PC-9 (cell line): ENCODE measurements at regions not wholly inside any gene's neighbourhood (a gene's known extent, or its start where the extent isn't known, plus 50 kb on each side); places are given as distances from the start of the nearest gene placed in this dataset.
"Not testable (repeated sequence)": the region's sequence is repeated elsewhere in the genome, so short reads cannot be mapped to it uniquely, and the experiment has no call there.

Experiments
- BruUV-seq: library from RNA; stranded (reverse); fragments of 400-500 nt; replicated peaks from 2 replicates; lab custom pipeline; 2021; lab: Mats Ljungman, UMichigan
- CTCF ChIA-PET: fragments of 300-600 bp; sonication (Branson Sonifier 250); formaldehyde crosslinking; loops from one replicate; lab custom pipeline; 2022; ENCODE audit warnings: antibody characterized with exemption; lab: Charles Lee
- POLR2A ChIA-PET: fragments of 300-600 bp; sonication (Branson Sonifier 250); formaldehyde crosslinking; loops from one replicate; lab custom pipeline; 2022; ENCODE audit warnings: antibody characterized with exemption; ENCODE audit not compliant: unreplicated experiment; lab: Charles Lee
- DNase-seq, 2 experiments: peaks; one replicate each; pipeline versions ENCODE4 v3.0.0 to v3.0.0-alpha.2; 2015 to 2022; ENCODE audit warnings: mixed read lengths in 1 of 2
- H2AFZ ChIP-seq: fragments of 200-600 bp; sonication (generic); 2 replicates; pipeline ENCODE4 v1.8.1; 2017; ENCODE audit warnings: antibody characterized with exemption
- H3F3A ChIP-seq: fragments of 200-600 bp; sonication (generic); 2 replicates; pipeline ENCODE4 v1.8.1; 2017; ENCODE audit warnings: antibody characterized with exemption, mild to moderate bottlenecking, low read depth; ENCODE audit not compliant: insufficient read depth
- H3K27ac ChIP-seq: fragments of 200-600 bp; sonication (generic); 2 replicates; pipeline ENCODE4 v1.6.1; 2016; ENCODE audit warnings: mixed run types
- H3K27me3 ChIP-seq: fragments of 200-600 bp; sonication (generic); 2 replicates; pipeline ENCODE4 v1.6.1; 2016; ENCODE audit warnings: low read depth, mixed run types; ENCODE audit not compliant: insufficient read depth
- H3K36me3 ChIP-seq: fragments of 200-600 bp; sonication (generic); 2 replicates; pipeline ENCODE4 v1.6.1; 2016; ENCODE audit warnings: low read depth, mixed run types
- H3K4me1 ChIP-seq: fragments of 200-600 bp; sonication (generic); replicated peaks from 2 replicates; pipeline ENCODE4 v1.6.1; 2016; ENCODE audit warnings: mixed run types; ENCODE audit not compliant: insufficient read depth
- H3K4me2 ChIP-seq: fragments of 200-600 bp; sonication (generic); 2 replicates; pipeline ENCODE4 v1.6.1; 2017; ENCODE audit warnings: mixed run types
- H3K4me3 ChIP-seq: fragments of 200-600 bp; sonication (generic); 2 replicates; pipeline ENCODE4 v1.6.1; 2016; ENCODE audit warnings: mixed run types
- H3K79me2 ChIP-seq: fragments of 200-600 bp; sonication (generic); 2 replicates; pipeline ENCODE4 v1.6.1; 2017; ENCODE audit warnings: low read depth, mixed run types
- H3K9me2 ChIP-seq: fragments of 200-600 bp; sonication (generic); 2 replicates; pipeline ENCODE4 v1.8.1; 2017; ENCODE audit warnings: mild to moderate bottlenecking; ENCODE audit not compliant: insufficient read depth
- H3K9me3 ChIP-seq: fragments of 200-600 bp; sonication (generic); 2 replicates; pipeline ENCODE4 v1.8.1; 2016; ENCODE audit warnings: low read depth; ENCODE audit not compliant: insufficient read depth
- H4K20me1 ChIP-seq: fragments of 200-600 bp; sonication (generic); 2 replicates; pipeline ENCODE4 v1.8.1; 2017; ENCODE audit not compliant: insufficient read depth
- EZH2 ChIP-seq: fragments of 200-600 bp; sonication (generic); IDR thresholded peaks from 2 replicates; pipeline ENCODE4 v1.8.0; 2017; ENCODE audit warnings: antibody characterized with exemption, low read depth
- intact Hi-C: fragments of 100-400 bp; cut with micrococcal nuclease; formaldehyde crosslinking; loops from one replicate; pipeline ENCODE4 v1.10.0; 2022; ENCODE audit not compliant: unreplicated experiment
- TF ChIP-seq, protein P1 (sequence below): fragments of 200-600 bp; sonication (generic); conservative IDR thresholded peaks from 2 replicates; pipeline ENCODE4 v1.6.1; 2017; ENCODE audit warnings: mixed run types, antibody characterized with exemption, mild to moderate bottlenecking, moderate library complexity

GRCh38 chr10:26372513-26373354 lies 65.4 kb upstream of the APBB1IP start:
- Histone ChIP-seq H3K4me2 (no peak overlapping the region), H3F3A (no peaks in the 10 kb centered on the region), H3K79me2 (no peaks in the 10 kb centered on the region), H3K9me2 (no peaks in the 10 kb centered on the region), H2AFZ (no peak overlapping the region), H3K9me3 (no peaks in the 10 kb centered on the region), H3K27ac (no peak overlapping the region), H3K36me3 (no peaks in the 10 kb centered on the region), H3K4me3 (no peak overlapping the region), H3K27me3 (no peaks in the 10 kb centered on the region), H3K4me1 (no peaks in the 10 kb centered on the region), H4K20me1 (no peaks in the 10 kb centered on the region)
- no TSS peak for BruUV-seq
- no peak for DNase-seq
- intact Hi-C loops, result no loop called here
- CTCF ChIA-PET, result interaction anchor here (0.5 kb wide), 1 partner anchor 425 kb away, joined by 9 read pairs; no protein-coding TSS in a partner anchor
- TF ChIP-seq EZH2, result no peak
- TF ChIP-seq, protein P1, sequence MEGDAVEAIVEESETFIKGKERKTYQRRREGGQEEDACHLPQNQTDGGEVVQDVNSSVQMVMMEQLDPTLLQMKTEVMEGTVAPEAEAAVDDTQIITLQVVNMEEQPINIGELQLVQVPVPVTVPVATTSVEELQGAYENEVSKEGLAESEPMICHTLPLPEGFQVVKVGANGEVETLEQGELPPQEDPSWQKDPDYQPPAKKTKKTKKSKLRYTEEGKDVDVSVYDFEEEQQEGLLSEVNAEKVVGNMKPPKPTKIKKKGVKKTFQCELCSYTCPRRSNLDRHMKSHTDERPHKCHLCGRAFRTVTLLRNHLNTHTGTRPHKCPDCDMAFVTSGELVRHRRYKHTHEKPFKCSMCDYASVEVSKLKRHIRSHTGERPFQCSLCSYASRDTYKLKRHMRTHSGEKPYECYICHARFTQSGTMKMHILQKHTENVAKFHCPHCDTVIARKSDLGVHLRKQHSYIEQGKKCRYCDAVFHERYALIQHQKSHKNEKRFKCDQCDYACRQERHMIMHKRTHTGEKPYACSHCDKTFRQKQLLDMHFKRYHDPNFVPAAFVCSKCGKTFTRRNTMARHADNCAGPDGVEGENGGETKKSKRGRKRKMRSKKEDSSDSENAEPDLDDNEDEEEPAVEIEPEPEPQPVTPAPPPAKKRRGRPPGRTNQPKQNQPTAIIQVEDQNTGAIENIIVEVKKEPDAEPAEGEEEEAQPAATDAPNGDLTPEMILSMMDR, result no peak
- POLR2A ChIA-PET, result no interaction called here

DNA sequence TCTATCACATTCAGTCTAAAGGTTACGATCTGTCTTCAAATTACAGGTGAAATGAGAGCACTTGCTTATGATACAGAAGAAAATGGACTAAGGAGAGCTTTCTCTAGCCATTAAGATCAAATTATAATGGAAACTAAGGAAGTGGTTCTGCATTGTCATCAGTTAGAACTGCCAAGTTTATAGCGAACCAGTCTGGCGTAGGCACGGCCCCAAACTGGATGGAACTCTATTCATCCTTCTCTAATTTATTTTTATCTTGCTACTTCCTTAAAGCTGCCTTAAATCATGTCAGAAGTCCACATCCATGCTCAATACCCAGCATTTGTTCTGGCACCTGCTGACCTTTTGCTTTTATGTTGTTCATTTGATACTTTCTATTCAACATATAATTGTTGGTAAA lies 63.7 kb upstream of the APBB1IP start:
- H3K9me3 ChIP-seq, result no peaks in the 10 kb centered on the region
- no peak overlapping the region for H2AFZ ChIP-seq
- intact Hi-C loops, result no loop called here
- TF ChIP-seq, protein P1, result no peak
- TF ChIP-seq EZH2, result no peak
- no peaks in the 10 kb centered on the region for H3F3A ChIP-seq
- no peak overlapping the region for H3K27ac ChIP-seq
- BruUV-seq, result no TSS peak
- no peaks in the 10 kb centered on the region for H3K4me1 ChIP-seq
- CTCF ChIA-PET, result no interaction called here
- no peaks in the 10 kb centered on the region for H4K20me1 ChIP-seq
- H3K27me3 ChIP-seq, result no peaks in the 10 kb centered on the region
- POLR2A ChIA-PET, result no interaction called here
- no peaks in the 10 kb centered on the region for H3K36me3 ChIP-seq
- H3K4me2 ChIP-seq, result no peak overlapping the region
- no peaks in the 10 kb centered on the region for H3K9me2 ChIP-seq
- H3K4me3 ChIP-seq, result no peak overlapping the region
- no peaks in the 10 kb centered on the region for H3K79me2 ChIP-seq
- no peak for DNase-seq

- H3K9me3 ChIP-seq, H3K4me3 ChIP-seq, H3K4me1 ChIP-seq, H3K27me3 ChIP-seq, H3K36me3 ChIP-seq, POLR2A ChIA-PET, CTCF ChIA-PET, BruUV-seq, H4K20me1 ChIP-seq, H3K27ac ChIP-seq, H2AFZ ChIP-seq, DNase-seq, H3F3A ChIP-seq, H3K4me2 ChIP-seq, H3K9me2 ChIP-seq, H3K79me2 ChIP-seq, intact Hi-C loops: not testable (repeated sequence)
These were observed 60.8 kb upstream of the APBB1IP start for GRCh38 chr10:26377224-26377810.
